ENCODE measurements at regions not wholly inside any gene's neighbourhood (a gene's known extent, or its start where the extent isn't known, plus 50 kb on each side); places are given as distances from the start of the nearest gene placed in this dataset.

- no peak for TF ChIP-seq CTCF (IDR thresholded peaks at IDR 0.05; ENCODE audit: insufficient read depth, low read depth, low read length)
- TF ChIP-seq EZH2 (IDR thresholded peaks at IDR 0.05; ENCODE audit: insufficient read depth, low read length) = no peak
Observed at GRCh38 chr12:42794806-42795205, 205.3 kb upstream of the PRICKLE1 start.
